Loucy (cell line): ENCODE measurements at regions not wholly inside any gene's neighbourhood (a gene's known extent, or its start where the extent isn't known, plus 50 kb on each side); places are given as distances from the start of the nearest gene placed in this dataset.

ENCODE experiments used
- H2AFZ ChIP-seq: fragments of 200-600 bp; sonication (generic); 2 replicates; pipeline ENCODE4 v1.6.0; 2016; ENCODE audit warnings: antibody characterized with exemption, mild to moderate bottlenecking, low read length, moderate library complexity
- H3F3A ChIP-seq: fragments of 200-600 bp; 2 replicates; pipeline ENCODE4 v1.6.0; 2016; ENCODE audit warnings: antibody characterized with exemption, low read depth, mild to moderate bottlenecking
- H3K27me3 ChIP-seq: fragments of 200-600 bp; sonication (generic); 2 replicates; pipeline ENCODE4 v1.6.1; 2014; ENCODE audit warnings: low read length, mild to moderate bottlenecking; ENCODE audit not compliant: insufficient read depth, poor library complexity, severe bottlenecking
- H3K36me3 ChIP-seq: fragments of 200-600 bp; sonication (generic); 2 replicates; pipeline ENCODE4 v1.6.1; 2016; ENCODE audit warnings: low read length; ENCODE audit not compliant: insufficient read depth
- H3K4me1 ChIP-seq: fragments of 200-600 bp; sonication (generic); 2 replicates; pipeline ENCODE4 v1.5.1; 2014; ENCODE audit warnings: low read length, mild to moderate bottlenecking; ENCODE audit not compliant: insufficient read depth, poor library complexity, severe bottlenecking
- H3K4me2 ChIP-seq: fragments of 200-600 bp; sonication (generic); 2 replicates; pipeline ENCODE4 v1.6.0; 2014; ENCODE audit warnings: antibody characterized with exemption, low read length, low read depth, mild to moderate bottlenecking; ENCODE audit not compliant: poor library complexity, severe bottlenecking
- H3K4me3 ChIP-seq: fragments of 200-600 bp; sonication (generic); 2 replicates; pipeline ENCODE4 v1.5.1; 2014; ENCODE audit warnings: low read length, mild to moderate bottlenecking, mixed read lengths; ENCODE audit not compliant: poor library complexity, severe bottlenecking
- H3K79me2 ChIP-seq: fragments of 200-600 bp; sonication (generic); 2 replicates; pipeline ENCODE4 v1.6.1; 2014; ENCODE audit warnings: low read length; ENCODE audit not compliant: insufficient read depth
- H3K9ac ChIP-seq: fragments of 200-600 bp; sonication (generic); 2 replicates; pipeline ENCODE4 v1.6.0; 2014; ENCODE audit warnings: mild to moderate bottlenecking, low read depth, low read length, moderate library complexity; ENCODE audit not compliant: poor library complexity, severe bottlenecking
- H3K9me2 ChIP-seq: fragments of 200-600 bp; sonication (generic); replicated peaks from 2 replicates; pipeline ENCODE4 v1.6.1; 2016; ENCODE audit warnings: low read depth, low read length, mixed read lengths
- H3K9me3 ChIP-seq: fragments of 200-600 bp; sonication (generic); 2 replicates; pipeline ENCODE4 v1.6.1; 2014; ENCODE audit warnings: mild to moderate bottlenecking, antibody characterized with exemption, low read length, low read depth; ENCODE audit not compliant: insufficient read depth
- H4K20me1 ChIP-seq: fragments of 200-600 bp; sonication (generic); 2 replicates; pipeline ENCODE4 v1.6.0; 2014; ENCODE audit warnings: antibody characterized with exemption, low read length, mild to moderate bottlenecking; ENCODE audit not compliant: insufficient read depth, poor library complexity, severe bottlenecking
- EZH2phosphoT487 ChIP-seq: fragments of 200-600 bp; IDR thresholded peaks from 2 replicates; pipeline ENCODE4 v1.6.1; 2018; ENCODE audit warnings: antibody characterized with exemption, mild to moderate bottlenecking, moderate library complexity, borderline replicate concordance
- TF ChIP-seq, protein P1 (sequence below): fragments of 200-600 bp; sonication (generic); conservative IDR thresholded peaks from 2 replicates; pipeline ENCODE4 v1.5.1; 2014; ENCODE audit warnings: mild to moderate bottlenecking, antibody characterized with exemption, low read length

DNA sequence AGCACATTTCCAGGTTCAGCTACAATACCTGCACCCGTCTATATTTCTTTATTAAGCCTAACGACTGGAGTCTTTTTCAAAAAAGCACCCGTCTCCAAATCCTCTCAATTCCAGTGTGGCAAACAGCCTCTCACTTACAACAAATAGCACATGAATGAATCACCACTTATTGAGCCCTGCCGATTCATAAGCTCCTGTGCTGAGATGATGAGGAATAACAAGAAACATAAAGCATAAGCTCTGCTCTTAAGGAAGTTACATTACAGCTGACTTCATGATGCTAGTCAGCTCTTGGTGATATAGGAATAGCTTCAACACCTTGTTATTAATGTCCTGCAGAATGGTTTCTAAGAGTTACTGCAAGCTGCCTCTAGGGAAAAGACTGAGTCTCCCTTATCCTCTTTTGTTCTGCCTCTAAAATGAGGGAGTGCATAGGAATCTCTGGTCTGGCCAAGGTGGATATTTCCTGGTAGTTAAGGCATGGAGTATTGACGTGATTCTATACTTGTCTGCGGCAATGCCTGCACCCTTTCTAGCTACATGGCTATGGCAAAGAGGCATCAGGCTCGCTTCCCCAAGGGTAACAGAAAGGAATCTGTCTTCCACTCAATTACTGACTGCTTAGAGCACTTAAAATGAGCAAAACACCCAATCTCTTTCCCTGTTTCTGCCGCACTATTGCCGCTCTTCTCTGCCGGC, 195.7 kb downstream of the KLF12 start:
- Histone ChIP-seq H4K20me1 (no peaks in the 10 kb centered on the region), H3K4me2 (no peak overlapping the region), H3F3A (0 out of 2 replicates have a peak, but pooled peaks cover under 1% of the 10 kb centered on the region), H3K79me2 (no peaks in the 10 kb centered on the region), H3K27me3 (no peaks in the 10 kb centered on the region), H3K4me1 (peaks cover 15% of the 10 kb centered on the region), H3K9ac (no peak overlapping the region), H3K4me3 (no peak overlapping the region), H2AFZ (no peak overlapping the region), H3K9me2 (no peaks in the 10 kb centered on the region), H3K9me3 (no peaks in the 10 kb centered on the region), H3K36me3 (peaks cover 13% of the 10 kb centered on the region; the same call in 1 of the 2 replicates)
- TF ChIP-seq, protein P1, sequence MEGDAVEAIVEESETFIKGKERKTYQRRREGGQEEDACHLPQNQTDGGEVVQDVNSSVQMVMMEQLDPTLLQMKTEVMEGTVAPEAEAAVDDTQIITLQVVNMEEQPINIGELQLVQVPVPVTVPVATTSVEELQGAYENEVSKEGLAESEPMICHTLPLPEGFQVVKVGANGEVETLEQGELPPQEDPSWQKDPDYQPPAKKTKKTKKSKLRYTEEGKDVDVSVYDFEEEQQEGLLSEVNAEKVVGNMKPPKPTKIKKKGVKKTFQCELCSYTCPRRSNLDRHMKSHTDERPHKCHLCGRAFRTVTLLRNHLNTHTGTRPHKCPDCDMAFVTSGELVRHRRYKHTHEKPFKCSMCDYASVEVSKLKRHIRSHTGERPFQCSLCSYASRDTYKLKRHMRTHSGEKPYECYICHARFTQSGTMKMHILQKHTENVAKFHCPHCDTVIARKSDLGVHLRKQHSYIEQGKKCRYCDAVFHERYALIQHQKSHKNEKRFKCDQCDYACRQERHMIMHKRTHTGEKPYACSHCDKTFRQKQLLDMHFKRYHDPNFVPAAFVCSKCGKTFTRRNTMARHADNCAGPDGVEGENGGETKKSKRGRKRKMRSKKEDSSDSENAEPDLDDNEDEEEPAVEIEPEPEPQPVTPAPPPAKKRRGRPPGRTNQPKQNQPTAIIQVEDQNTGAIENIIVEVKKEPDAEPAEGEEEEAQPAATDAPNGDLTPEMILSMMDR, result no peak
- no peak for TF ChIP-seq EZH2phosphoT487

DNA sequence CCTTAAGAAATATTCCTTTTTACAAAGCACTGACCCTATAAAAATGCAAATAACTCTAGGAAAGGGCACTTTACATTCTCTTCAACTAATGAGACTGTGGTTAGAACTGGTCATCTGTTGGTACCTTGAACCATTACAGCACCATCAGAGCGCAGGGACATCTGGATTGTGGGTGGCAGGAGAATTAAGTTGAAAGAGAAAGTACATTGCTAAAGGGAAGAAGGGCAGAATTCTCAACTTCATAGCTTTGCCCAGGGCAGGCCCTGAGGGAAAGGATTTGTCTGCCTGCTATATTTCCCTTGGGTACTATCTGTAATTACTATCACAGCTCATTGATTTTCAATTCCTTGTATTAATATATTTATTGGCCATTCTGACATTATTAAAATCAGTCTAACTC, 196.8 kb downstream of the KLF12 start:
- no peak for TF ChIP-seq EZH2phosphoT487
- TF ChIP-seq, protein P1, result no peak
- Histone ChIP-seq H3K4me3 (no peak overlapping the region), H2AFZ (no peak overlapping the region), H3K36me3 (peaks cover 8% of the 10 kb centered on the region; the same call in 1 of the 2 replicates), H3K79me2 (no peaks in the 10 kb centered on the region), H3K4me1 (peaks cover 9% of the 10 kb centered on the region), H3F3A (no peaks in the 10 kb centered on the region), H3K9ac (no peak overlapping the region), H3K9me3 (no peaks in the 10 kb centered on the region), H3K9me2 (no peaks in the 10 kb centered on the region), H4K20me1 (no peaks in the 10 kb centered on the region), H3K27me3 (no peaks in the 10 kb centered on the region), H3K4me2 (no peak overlapping the region)

DNA sequence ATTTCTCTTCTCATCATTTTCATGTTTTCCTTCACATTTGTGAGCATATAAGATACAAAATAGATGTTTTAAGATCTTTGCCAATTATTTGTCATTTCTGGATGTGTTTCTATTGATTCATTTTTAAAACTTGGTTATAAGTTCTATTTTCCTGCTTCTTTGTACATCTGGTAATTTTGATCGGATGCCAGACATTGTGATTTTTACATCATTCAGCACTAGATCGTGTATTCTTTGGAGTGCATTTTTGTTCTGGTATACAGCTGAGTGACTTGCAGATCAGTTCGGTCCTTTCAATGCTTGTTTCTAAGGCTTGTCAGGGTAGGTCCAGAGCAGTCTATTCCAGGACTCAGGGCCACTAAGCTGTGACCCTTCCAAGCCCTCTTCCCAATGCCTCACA, 198.2 kb downstream of the KLF12 start:
- Histone ChIP-seq H3K4me2 (no peak overlapping the region), H3K79me2 (no peaks in the 10 kb centered on the region), H3K4me1 (peaks cover 9% of the 10 kb centered on the region), H3K9ac (no peak overlapping the region), H3K9me2 (no peaks in the 10 kb centered on the region), H3K36me3 (no peaks in the 10 kb centered on the region), H3K27me3 (no peaks in the 10 kb centered on the region), H3K4me3 (no peak overlapping the region), H3K9me3 (no peaks in the 10 kb centered on the region), H4K20me1 (no peaks in the 10 kb centered on the region), H3F3A (no peaks in the 10 kb centered on the region), H2AFZ (no peak overlapping the region)
- TF ChIP-seq, protein P1, result no peak
- no peak for TF ChIP-seq EZH2phosphoT487
